Tibial nerve (tissue), 4 donors: ENCODE measurements at regions not wholly inside any gene's neighbourhood (a gene's known extent, or its start where the extent isn't known, plus 50 kb on each side); places are given as distances from the start of the nearest gene placed in this dataset.

Source experiments
- DNase-seq, 2 donors: peaks; one replicate each; pipeline ENCODE4 v3.0.0-alpha.2; 2019; ENCODE audit warnings: low spot score in 2 of 2
- H3K27ac ChIP-seq, 4 donors: fragments of 200-600 bp; sonication (generic) in 3 of 4; one replicate each; pipeline ENCODE4 v1.5.1; 2017 to 2019; ENCODE audit warnings: mild to moderate bottlenecking in 1 of 4
- H3K27me3 ChIP-seq, 2 donors: fragments of 200-600 bp; sonication (generic) in 1 of 2; one replicate each; pipeline versions ENCODE4 v1.5.1 to v1.6.0; 2017 to 2019
- H3K36me3 ChIP-seq, 3 donors: fragments of 200-600 bp; sonication (generic); one replicate each; pipeline ENCODE4 v1.5.1; 2018 to 2019
- H3K4me1 ChIP-seq, 4 donors: fragments of 200-600 bp; sonication (generic) in 3 of 4; one replicate each; pipeline ENCODE4 v1.5.1; 2017 to 2019
- H3K4me3 ChIP-seq, 4 donors: fragments of 200-600 bp; sonication (generic) in 3 of 4; one replicate each; pipeline ENCODE4 v1.5.1; 2017 to 2019; ENCODE audit warnings: mild to moderate bottlenecking in 1 of 4, moderate library complexity in 1 of 4
- H3K9me3 ChIP-seq, 4 donors: fragments of 200-600 bp; sonication (generic) in 3 of 4; one replicate each; pipeline ENCODE4 v1.5.1; 2017 to 2019
- EP300 ChIP-seq, 2 donors: sonication (generic); formaldehyde crosslinking; IDR thresholded peaks; one replicate each; pipeline ENCODE4 v1.6.1; 2017; ENCODE audit warnings: antibody characterized with exemption in 2 of 2, mild to moderate bottlenecking in 1 of 2
- POLR2A ChIP-seq, 2 donors: fragments of 450-650 bp; IDR thresholded peaks; one replicate each; pipeline ENCODE4 v1.6.1; 2017; ENCODE audit warnings: antibody characterized with exemption in 2 of 2, mild to moderate bottlenecking in 2 of 2, moderate library complexity in 2 of 2
- WGBS, 2 donors: methylation state at CpG; one replicate each; pipeline ENCODE4 v1.1.5; 2018; 5-methylcytosine and 5-hydroxymethylcytosine counted together
- TF ChIP-seq, protein P1 (sequence below), 5 experiments: fragments of 200-600 bp in 3 of 5; fragments of 450-650 bp in 2 of 5; sonication (generic) in 3 of 5; IDR thresholded peaks; one replicate each; pipeline ENCODE4 v1.5.1; 2016 to 2019; ENCODE audit warnings: antibody characterized with exemption in 5 of 5, mild to moderate bottlenecking in 3 of 5, moderate library complexity in 2 of 5

DNA sequence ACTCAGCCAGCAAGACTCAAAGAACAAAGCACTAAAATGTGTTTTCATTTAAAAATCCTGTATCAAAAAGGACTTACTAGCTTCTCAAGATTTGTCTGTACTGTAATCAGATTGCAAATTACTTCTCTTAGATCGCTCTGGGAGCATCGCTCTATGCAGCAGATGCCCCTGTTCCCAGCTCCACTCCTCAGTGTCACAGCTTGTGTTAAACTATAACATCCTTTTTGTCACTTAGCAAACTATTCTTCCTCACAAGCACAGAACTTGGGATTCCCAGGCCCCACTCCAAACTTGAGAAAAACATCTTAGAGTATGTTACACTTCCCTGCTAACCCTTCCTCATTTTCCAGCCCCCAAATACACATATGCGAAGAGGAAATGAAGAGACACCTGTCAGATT is 85.1 kb upstream of the CHRM3 start:
- 90 to 94% methylated on average over 3 of the region's 3 CpGs for WGBS, 2 donors
- Histone ChIP-seq H3K27me3 (no peaks in the 10 kb centered on the region), H3K4me1 (no peaks in the 10 kb centered on the region), H3K27ac (no peak overlapping the region), H3K4me3 (no peak overlapping the region), H3K9me3 (no peaks in the 10 kb centered on the region), H3K36me3 (no peaks in the 10 kb centered on the region)
- DNase-seq = no peak
- TF ChIP-seq EP300 (IDR thresholded peaks at IDR 0.05) = no peak
- TF ChIP-seq, protein P1, sequence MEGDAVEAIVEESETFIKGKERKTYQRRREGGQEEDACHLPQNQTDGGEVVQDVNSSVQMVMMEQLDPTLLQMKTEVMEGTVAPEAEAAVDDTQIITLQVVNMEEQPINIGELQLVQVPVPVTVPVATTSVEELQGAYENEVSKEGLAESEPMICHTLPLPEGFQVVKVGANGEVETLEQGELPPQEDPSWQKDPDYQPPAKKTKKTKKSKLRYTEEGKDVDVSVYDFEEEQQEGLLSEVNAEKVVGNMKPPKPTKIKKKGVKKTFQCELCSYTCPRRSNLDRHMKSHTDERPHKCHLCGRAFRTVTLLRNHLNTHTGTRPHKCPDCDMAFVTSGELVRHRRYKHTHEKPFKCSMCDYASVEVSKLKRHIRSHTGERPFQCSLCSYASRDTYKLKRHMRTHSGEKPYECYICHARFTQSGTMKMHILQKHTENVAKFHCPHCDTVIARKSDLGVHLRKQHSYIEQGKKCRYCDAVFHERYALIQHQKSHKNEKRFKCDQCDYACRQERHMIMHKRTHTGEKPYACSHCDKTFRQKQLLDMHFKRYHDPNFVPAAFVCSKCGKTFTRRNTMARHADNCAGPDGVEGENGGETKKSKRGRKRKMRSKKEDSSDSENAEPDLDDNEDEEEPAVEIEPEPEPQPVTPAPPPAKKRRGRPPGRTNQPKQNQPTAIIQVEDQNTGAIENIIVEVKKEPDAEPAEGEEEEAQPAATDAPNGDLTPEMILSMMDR (IDR thresholded peaks at IDR 0.05) = no peak
- no peak for TF ChIP-seq POLR2A (IDR thresholded peaks at IDR 0.05)

DNA sequence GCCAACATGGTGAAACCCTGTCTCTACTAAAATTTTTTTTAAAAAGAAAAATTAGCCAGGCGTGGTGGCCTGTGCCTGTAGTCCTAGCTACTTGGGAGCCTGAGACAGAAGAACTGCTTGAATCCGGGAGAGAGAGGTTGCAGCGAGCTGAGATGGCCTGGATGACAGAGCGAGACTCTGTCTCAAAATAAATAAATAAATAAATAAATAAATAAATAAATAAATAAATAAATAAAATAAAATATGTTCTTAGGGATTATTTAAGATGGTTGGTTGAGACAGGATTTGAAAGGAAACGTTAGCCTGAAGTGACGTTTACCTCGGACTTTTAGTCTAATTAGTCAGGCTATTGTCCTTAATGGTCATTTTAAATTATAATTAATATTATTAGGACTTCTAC is 88.5 kb upstream of the CHRM3 start:
- Histone ChIP-seq H3K4me1 (no peaks in the 10 kb centered on the region), H3K36me3 (no peaks in the 10 kb centered on the region), H3K9me3 (no peaks in the 10 kb centered on the region), H3K27me3 (no peaks in the 10 kb centered on the region), H3K27ac (no peak overlapping the region), H3K4me3 (no peak overlapping the region)
- no peak for DNase-seq
- 92 to 95% methylated on average over 7 of the region's 7 CpGs for WGBS, 2 donors
- no peak for TF ChIP-seq POLR2A (IDR thresholded peaks at IDR 0.05)
- TF ChIP-seq, protein P1 (IDR thresholded peaks at IDR 0.05) = no peak
- no peak for TF ChIP-seq EP300 (IDR thresholded peaks at IDR 0.05)

DNA sequence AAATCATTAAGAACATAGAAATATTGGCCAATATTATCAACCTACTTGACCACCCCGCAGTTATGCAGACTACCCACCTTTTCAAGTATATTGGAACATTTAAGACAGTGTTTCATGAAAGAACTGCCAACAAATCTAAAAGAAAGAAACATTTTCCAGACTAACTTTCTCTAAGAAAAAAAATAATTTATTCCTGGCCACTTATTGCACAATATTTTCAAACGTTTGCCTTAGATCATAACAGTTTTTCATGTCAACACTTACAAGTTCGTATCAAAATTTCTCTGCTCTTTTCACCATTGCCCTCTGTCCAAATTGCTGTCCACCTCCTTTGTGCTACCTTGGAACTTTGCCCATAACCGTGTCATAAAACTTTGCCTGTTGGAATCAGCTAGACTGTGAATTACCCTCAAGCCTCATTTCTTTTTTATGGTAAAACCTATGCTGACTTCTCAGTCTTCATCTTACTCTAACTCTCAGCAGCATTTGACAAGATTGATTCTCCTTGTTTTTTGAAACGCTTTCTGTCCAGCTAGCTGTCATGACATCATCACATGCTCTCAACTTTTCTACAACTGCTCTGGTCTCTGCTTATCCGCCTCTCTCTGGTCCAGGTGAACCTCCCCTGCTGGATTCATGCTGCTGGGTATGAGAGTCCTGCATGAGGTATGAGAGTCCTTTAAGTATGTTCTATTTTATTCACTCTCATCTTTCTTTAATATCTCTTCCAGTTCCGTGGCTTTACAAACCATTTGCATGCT is 92.8 kb upstream of the CHRM3 start:
- TF ChIP-seq, protein P1 (IDR thresholded peaks at IDR 0.05) = no peak
- TF ChIP-seq POLR2A (IDR thresholded peaks at IDR 0.05) (no peak), EP300 (IDR thresholded peaks at IDR 0.05) (no peak)
- Histone ChIP-seq H3K27me3 (no peaks in the 10 kb centered on the region), H3K4me3 (no peak overlapping the region), H3K27ac (no peak overlapping the region), H3K4me1 (no peaks in the 10 kb centered on the region), H3K36me3 (no peaks in the 10 kb centered on the region), H3K9me3 (no peaks in the 10 kb centered on the region)
- WGBS, 2 donors = 54 to 58% methylated on average over 7 of the region's 7 CpGs
- no peak for DNase-seq

DNA sequence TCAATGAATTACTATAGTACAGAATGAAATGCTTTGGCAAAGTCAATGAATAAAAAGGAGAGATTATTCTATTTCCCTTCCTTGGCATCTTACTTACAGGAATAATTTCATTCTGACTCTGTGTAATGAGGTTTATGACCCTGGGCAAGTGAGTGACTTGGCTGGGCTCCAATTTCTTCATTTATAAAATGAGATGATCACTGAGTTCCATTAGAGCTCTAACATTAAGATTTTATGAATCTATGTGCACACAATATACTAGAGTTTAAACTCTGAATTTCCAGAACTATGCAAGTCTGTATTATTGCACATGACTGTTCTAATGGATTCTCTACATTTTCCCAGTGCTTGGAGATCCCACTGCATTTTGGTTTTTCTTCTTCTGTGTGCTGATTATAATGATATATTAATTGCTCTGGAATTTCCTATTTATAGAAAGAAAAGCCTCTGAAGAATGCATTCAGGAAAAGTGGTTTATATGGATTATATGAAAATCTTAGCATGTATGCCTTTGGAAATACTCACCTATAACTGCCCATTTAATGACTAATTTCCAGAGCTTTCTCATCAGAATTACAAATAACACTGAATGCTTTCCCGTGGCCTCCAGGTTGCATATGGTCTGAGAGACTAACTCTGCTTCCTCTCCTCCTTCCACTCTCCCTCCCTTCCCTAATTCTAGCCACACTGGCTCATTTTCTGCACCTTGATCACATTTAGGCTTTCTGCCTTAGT is 97.4 kb upstream of the CHRM3 start:
- no peaks in the 10 kb centered on the region for H3K9me3 ChIP-seq
- DNase-seq = no peak
- 23 to 36% methylated on average over 1 of the region's 1 CpG for WGBS, 2 donors
- no peak overlapping the region for H3K4me3 ChIP-seq
- H3K27me3 ChIP-seq = no peaks in the 10 kb centered on the region
- no peaks in the 10 kb centered on the region for H3K36me3 ChIP-seq
- no peaks in the 10 kb centered on the region for H3K4me1 ChIP-seq
- TF ChIP-seq, protein P1 (IDR thresholded peaks at IDR 0.05) = no peak
- TF ChIP-seq EP300 (IDR thresholded peaks at IDR 0.05) (no peak), POLR2A (IDR thresholded peaks at IDR 0.05) (no peak)
- no peak overlapping the region for H3K27ac ChIP-seq

DNA sequence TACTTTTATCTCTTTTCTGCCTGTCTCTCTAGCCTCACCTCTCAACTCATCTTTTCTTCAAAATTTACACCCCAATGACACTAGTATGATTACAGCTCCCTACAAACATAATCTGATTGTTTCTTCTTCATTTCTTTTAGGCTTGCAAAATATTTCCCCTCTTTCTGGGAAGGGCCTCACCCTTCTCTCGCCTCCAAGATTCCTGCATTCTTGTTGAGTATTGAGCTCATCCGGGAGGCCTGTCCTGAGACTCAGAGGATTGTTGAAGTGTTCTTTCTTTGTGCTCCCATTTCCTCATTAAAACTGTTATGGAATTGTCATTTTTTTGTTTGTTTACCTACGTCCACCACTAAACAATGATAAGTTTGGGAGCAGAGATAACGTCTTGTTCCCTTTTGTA is 99.1 kb upstream of the CHRM3 start:
- Histone ChIP-seq H3K27ac (no peak overlapping the region), H3K4me3 (no peak overlapping the region), H3K4me1 (no peaks in the 10 kb centered on the region), H3K9me3 (no peaks in the 10 kb centered on the region), H3K27me3 (no peaks in the 10 kb centered on the region), H3K36me3 (no peaks in the 10 kb centered on the region)
- TF ChIP-seq EP300 (IDR thresholded peaks at IDR 0.05) (no peak), POLR2A (IDR thresholded peaks at IDR 0.05) (no peak)
- TF ChIP-seq, protein P1 (IDR thresholded peaks at IDR 0.05) = no peak
- WGBS, 2 donors = 50 to 61% methylated on average over 4 of the region's 4 CpGs
- DNase-seq = no peak
